ENCODE measurements at regions not wholly inside any gene's neighbourhood (a gene's known extent, or its start where the extent isn't known, plus 50 kb on each side); places are given as distances from the start of the nearest gene placed in this dataset.

GRCh38 chr5:122599000-122599399 is 175.9 kb upstream of the SNX2 start:
- Histone ChIP-seq H3K9me3 (no peaks in the 10 kb centered on the region), H3K4me3 (no peak overlapping the region)

DNA sequence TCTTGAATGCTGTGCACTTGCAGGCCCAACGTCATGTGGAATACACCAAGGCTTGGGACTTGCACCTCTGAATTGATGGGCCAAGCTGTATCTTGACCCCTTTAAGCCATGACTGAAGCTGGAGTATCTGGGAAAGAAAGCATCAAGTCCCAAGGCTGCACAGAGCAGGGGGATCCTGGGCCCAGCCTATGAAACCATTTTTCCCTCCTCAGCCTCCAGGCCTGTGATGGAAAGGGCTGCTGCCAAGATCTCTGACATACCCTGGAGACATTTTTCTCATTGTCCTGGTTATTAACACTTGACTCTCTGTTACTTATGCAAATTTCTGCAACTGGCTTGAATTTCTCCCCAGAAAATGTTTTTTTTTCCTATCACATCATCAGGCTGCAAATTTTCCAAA is 174.0 kb upstream of the SNX2 start:
- no peak overlapping the region for H3K4me3 ChIP-seq
- no peaks in the 10 kb centered on the region for H3K27me3 ChIP-seq
- H3K4me1 ChIP-seq: no peaks in the 10 kb centered on the region
- no peak for DNase-seq
- TF ChIP-seq CTCF (IDR thresholded peaks at IDR 0.05) (no peak), POLR2A (IDR thresholded peaks at IDR 0.05) (no peak)
- no peaks in the 10 kb centered on the region for H3K9me3 ChIP-seq
- H3K36me3 ChIP-seq: no peaks in the 10 kb centered on the region
- no peak overlapping the region for H3K27ac ChIP-seq

More at GRCh38 chr5:122599000-122599399, 175.9 kb upstream of the SNX2 start:
- TF ChIP-seq POLR2A (IDR thresholded peaks at IDR 0.05): no peak
- no peak for TF ChIP-seq CTCF (IDR thresholded peaks at IDR 0.05)
- H3K4me1 ChIP-seq: no peaks in the 10 kb centered on the region
- no peaks in the 10 kb centered on the region for H3K27me3 ChIP-seq
- no peak overlapping the region for H3K27ac ChIP-seq
- DNase-seq: no peak
- no peaks in the 10 kb centered on the region for H3K36me3 ChIP-seq

- Histone ChIP-seq H3K4me3 (no peak overlapping the region), H3K4me1 (no peaks in the 10 kb centered on the region), H3K27me3 (no peaks in the 10 kb centered on the region), H3K9me3 (no peaks in the 10 kb centered on the region), H3K27ac (no peak overlapping the region), H3K36me3 (no peaks in the 10 kb centered on the region)
- no peak for DNase-seq
- TF ChIP-seq CTCF (IDR thresholded peaks at IDR 0.05) (no peak), POLR2A (IDR thresholded peaks at IDR 0.05) (no peak)
Measured at GRCh38 chr5:122602700-122603099, 172.2 kb upstream of the SNX2 start.

DNA sequence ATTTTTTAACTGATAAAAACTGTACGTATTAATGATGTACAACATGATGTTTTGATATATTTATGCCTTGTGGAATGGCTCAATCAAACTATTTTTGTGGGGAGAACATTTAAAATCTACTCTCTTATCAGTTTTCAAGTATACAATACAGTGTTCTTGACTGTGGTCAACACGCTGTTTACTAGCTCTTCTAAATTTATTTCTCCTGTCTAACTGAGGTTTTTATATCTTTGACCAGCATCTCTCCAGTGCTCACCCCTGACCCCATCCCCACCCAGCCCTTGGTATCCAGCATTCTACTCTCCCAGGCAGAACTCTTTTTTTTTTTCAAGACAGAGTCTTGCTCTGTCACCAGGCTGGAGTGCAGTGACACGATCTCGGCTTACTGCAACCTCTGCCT is 169.6 kb upstream of the SNX2 start:
- TF ChIP-seq CTCF (IDR thresholded peaks at IDR 0.05) (no peak), POLR2A (IDR thresholded peaks at IDR 0.05) (no peak)
- DNase-seq: no peak
- H3K9me3 ChIP-seq: no peaks in the 10 kb centered on the region
- no peaks in the 10 kb centered on the region for H3K27me3 ChIP-seq
- no peaks in the 10 kb centered on the region for H3K4me1 ChIP-seq
- no peaks in the 10 kb centered on the region for H3K36me3 ChIP-seq
- no peak overlapping the region for H3K4me3 ChIP-seq
- H3K27ac ChIP-seq: no peak overlapping the region

GRCh38 chr5:122607818-122608217 is 167.1 kb upstream of the SNX2 start:
- Histone ChIP-seq H3K4me3 (no peak overlapping the region), H3K27me3 (no peaks in the 10 kb centered on the region), H3K27ac (no peak overlapping the region), H3K9me3 (no peaks in the 10 kb centered on the region), H3K36me3 (no peaks in the 10 kb centered on the region), H3K4me1 (no peaks in the 10 kb centered on the region)
- no peak for DNase-seq
- TF ChIP-seq CTCF (IDR thresholded peaks at IDR 0.05): no peak
- TF ChIP-seq POLR2A (IDR thresholded peaks at IDR 0.05): no peak

DNA sequence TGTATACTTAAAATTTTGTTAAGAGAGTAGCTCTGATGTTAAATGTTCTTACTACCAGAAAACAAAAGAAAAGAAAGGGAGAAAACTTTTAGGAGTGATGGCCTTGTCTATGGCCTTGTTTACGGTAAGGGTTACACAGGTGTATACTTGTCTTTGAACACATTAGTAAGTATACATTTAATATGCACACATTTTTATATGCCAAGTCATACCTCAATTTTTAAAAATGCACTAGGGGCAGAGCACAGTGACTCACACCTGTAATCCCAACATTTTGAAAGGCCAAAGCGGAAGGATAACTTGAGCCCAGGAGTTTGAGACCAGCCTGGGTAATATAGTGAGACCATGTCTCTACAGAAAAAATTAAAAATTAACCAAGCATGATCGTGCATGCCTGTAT is 166.7 kb upstream of the SNX2 start:
- no peak for TF ChIP-seq CTCF (IDR thresholded peaks at IDR 0.05)
- no peak for TF ChIP-seq POLR2A (IDR thresholded peaks at IDR 0.05)
- Histone ChIP-seq H3K4me3 (no peak overlapping the region), H3K27ac (no peak overlapping the region), H3K4me1 (no peaks in the 10 kb centered on the region), H3K9me3 (no peaks in the 10 kb centered on the region), H3K27me3 (no peaks in the 10 kb centered on the region), H3K36me3 (no peaks in the 10 kb centered on the region)
- no peak for DNase-seq

Measured in Peyer's patch (tissue), 4 donors.